GM23338 (cell line): ENCODE measurements at regions not wholly inside any gene's neighbourhood (a gene's known extent, or its start where the extent isn't known, plus 50 kb on each side); places are given as distances from the start of the nearest gene placed in this dataset. TPM values are rescaled to one million over a fixed set of nuclear protein-coding genes. Genes with fewer than 3 reads are reported as not detected.

Source experiments
- ATAC-seq: fragments of 200-7000 bp; cut with Tn5 transposase; 3 replicates; pipeline ENCODE4 v1.9.1; 2020
- DNase-seq: peaks from one replicate; pipeline ENCODE4 v3.0.0-alpha.2; 2015; ENCODE audit warnings: low spot score
- H2AFZ ChIP-seq: fragments of 200-600 bp; sonication (generic); 2 replicates; pipeline ENCODE4 v1.8.0; 2016; ENCODE audit warnings: antibody characterized with exemption, mild to moderate bottlenecking, moderate library complexity
- H3F3A ChIP-seq: fragments of 200-600 bp; sonication (generic); replicated peaks from 2 replicates; pipeline ENCODE4 v1.8.0; 2017; ENCODE audit warnings: antibody characterized with exemption, mixed run types, low read depth
- H3K27ac ChIP-seq: fragments of 200-600 bp; sonication (generic); 2 replicates; pipeline ENCODE4 v1.6.1; 2016; ENCODE audit warnings: low read depth
- H3K27me3 ChIP-seq: fragments of 200-600 bp; sonication (generic); 2 replicates; pipeline ENCODE4 v1.8.0; 2016; ENCODE audit warnings: mild to moderate bottlenecking, mixed run types, moderate library complexity; ENCODE audit not compliant: insufficient read depth
- H3K36me3 ChIP-seq: fragments of 200-600 bp; sonication (generic); 2 replicates; pipeline ENCODE4 v1.8.0; 2016; ENCODE audit warnings: mild to moderate bottlenecking; ENCODE audit not compliant: insufficient read depth
- H3K4me1 ChIP-seq: fragments of 200-600 bp; sonication (generic); 2 replicates; pipeline ENCODE4 v1.8.0; 2016; ENCODE audit warnings: mild to moderate bottlenecking, moderate library complexity; ENCODE audit not compliant: insufficient read depth
- H3K4me2 ChIP-seq: fragments of 200-600 bp; sonication (generic); 2 replicates; pipeline ENCODE4 v1.7.1; 2017; ENCODE audit warnings: mixed run types
- H3K4me3 ChIP-seq: fragments of 200-600 bp; sonication (generic); 2 replicates; pipeline ENCODE4 v1.6.1; 2016; ENCODE audit warnings: mixed run types
- H3K79me2 ChIP-seq: fragments of 200-600 bp; sonication (generic); replicated peaks from 2 replicates; pipeline ENCODE4 v1.8.0; 2017; ENCODE audit warnings: mild to moderate bottlenecking; ENCODE audit not compliant: insufficient read depth
- H3K9me2 ChIP-seq: fragments of 200-600 bp; sonication (generic); 2 replicates; pipeline ENCODE4 v1.8.0; 2017; ENCODE audit not compliant: insufficient read depth
- H4K20me1 ChIP-seq: fragments of 200-600 bp; sonication (generic); replicated peaks from 2 replicates; pipeline ENCODE4 v1.8.0; 2017; ENCODE audit warnings: mild to moderate bottlenecking; ENCODE audit not compliant: insufficient read depth
- H3K27ac Mint-ChIP-seq: 2 replicates; pipeline ENCODE4 v1.8.0; 2020; ENCODE audit warnings: inconsistent platforms, mild to moderate bottlenecking, moderate library complexity, mixed read lengths
- H3K27me3 Mint-ChIP-seq: 3 replicates; pipeline ENCODE4 v1.8.0; 2022; ENCODE audit warnings: low read depth, mild to moderate bottlenecking, moderate library complexity, mixed read lengths, inconsistent platforms; ENCODE audit not compliant: insufficient read depth, poor library complexity
- H3K36me3 Mint-ChIP-seq: 3 replicates; pipeline ENCODE4 v1.8.0; 2021; ENCODE audit warnings: low read depth, mild to moderate bottlenecking, inconsistent platforms, moderate library complexity, mixed read lengths
- H3K4me1 Mint-ChIP-seq: 3 replicates; pipeline ENCODE4 v1.8.0; 2020; ENCODE audit warnings: mild to moderate bottlenecking, inconsistent platforms, mixed read lengths
- H3K4me3 Mint-ChIP-seq: 3 replicates; pipeline ENCODE4 v1.8.0; 2021; ENCODE audit warnings: moderate library complexity, mild to moderate bottlenecking, inconsistent platforms, mixed read lengths
- H3K9me3 Mint-ChIP-seq: 3 replicates; pipeline ENCODE4 v1.8.0; 2020; ENCODE audit warnings: moderate library complexity, mild to moderate bottlenecking, inconsistent platforms, mixed read lengths
- NANOG ChIP-seq: IDR thresholded peaks from 2 replicates; pipeline ENCODE4 v1.6.1; 2016; ENCODE audit warnings: antibody characterized with exemption, borderline replicate concordance
- POLR2AphosphoS5 ChIP-seq: IDR thresholded peaks from 2 replicates; pipeline ENCODE4 v1.6.1; 2016; ENCODE audit warnings: antibody characterized with exemption, low read depth
- ZNF331 ChIP-seq: fragments of 250-450 bp; sonication (Bioruptor Pico); IDR thresholded peaks from 2 replicates; pipeline ENCODE4 v1.5.0; 2020; ENCODE audit warnings: low read depth, mild to moderate bottlenecking, moderate library complexity
- small RNA-seq: library from RNA; depleted of rRNA; stranded (forward); fragments of <200 nt; gene quantifications from one replicate; pipeline ENCODE3, GENCODE V24; 2014; ENCODE audit warnings: low replicate concordance
- TF ChIP-seq, protein P1 (sequence below): fragments of 250-450 bp; sonication (Bioruptor Pico); IDR thresholded peaks from 2 replicates; pipeline ENCODE4 v1.5.0; 2020; ENCODE audit warnings: mild to moderate bottlenecking, moderate library complexity

- Mint-ChIP-seq H3K4me3 (no peak overlapping the region), H3K27me3 (peaks cover 2% of the 10 kb centered on the region), H3K27ac (no peak overlapping the region), H3K36me3 (peaks cover 12% of the 10 kb centered on the region; the same call in 2 of the 3 replicates), H3K4me1 (no peaks in the 10 kb centered on the region), H3K9me3 (peaks cover 26% of the 10 kb centered on the region)
- H4K20me1 ChIP-seq: no peaks in the 10 kb centered on the region
- no peak overlapping the region for H3K27ac ChIP-seq
- H3K79me2 ChIP-seq: no peaks in the 10 kb centered on the region
- DNase-seq (no peak), ATAC-seq (no peak)
- H3K27me3 ChIP-seq: no peaks in the 10 kb centered on the region
- no peaks in the 10 kb centered on the region for H3K36me3 ChIP-seq
- no peaks in the 10 kb centered on the region for H3K4me1 ChIP-seq
- no peaks in the 10 kb centered on the region for H3F3A ChIP-seq
- H3K4me3 ChIP-seq: no peak overlapping the region
- H3K9me2 ChIP-seq: no peaks in the 10 kb centered on the region; the same call in 1 of the 2 replicates
- H2AFZ ChIP-seq: peak overlapping the region; percentile 53; the same call in 1 of the 2 replicates
- TF ChIP-seq ZNF331 (CRISPR knock-in tag) (no peak), NANOG (no peak), POLR2AphosphoS5 (no peak)
- TF ChIP-seq, protein P1, sequence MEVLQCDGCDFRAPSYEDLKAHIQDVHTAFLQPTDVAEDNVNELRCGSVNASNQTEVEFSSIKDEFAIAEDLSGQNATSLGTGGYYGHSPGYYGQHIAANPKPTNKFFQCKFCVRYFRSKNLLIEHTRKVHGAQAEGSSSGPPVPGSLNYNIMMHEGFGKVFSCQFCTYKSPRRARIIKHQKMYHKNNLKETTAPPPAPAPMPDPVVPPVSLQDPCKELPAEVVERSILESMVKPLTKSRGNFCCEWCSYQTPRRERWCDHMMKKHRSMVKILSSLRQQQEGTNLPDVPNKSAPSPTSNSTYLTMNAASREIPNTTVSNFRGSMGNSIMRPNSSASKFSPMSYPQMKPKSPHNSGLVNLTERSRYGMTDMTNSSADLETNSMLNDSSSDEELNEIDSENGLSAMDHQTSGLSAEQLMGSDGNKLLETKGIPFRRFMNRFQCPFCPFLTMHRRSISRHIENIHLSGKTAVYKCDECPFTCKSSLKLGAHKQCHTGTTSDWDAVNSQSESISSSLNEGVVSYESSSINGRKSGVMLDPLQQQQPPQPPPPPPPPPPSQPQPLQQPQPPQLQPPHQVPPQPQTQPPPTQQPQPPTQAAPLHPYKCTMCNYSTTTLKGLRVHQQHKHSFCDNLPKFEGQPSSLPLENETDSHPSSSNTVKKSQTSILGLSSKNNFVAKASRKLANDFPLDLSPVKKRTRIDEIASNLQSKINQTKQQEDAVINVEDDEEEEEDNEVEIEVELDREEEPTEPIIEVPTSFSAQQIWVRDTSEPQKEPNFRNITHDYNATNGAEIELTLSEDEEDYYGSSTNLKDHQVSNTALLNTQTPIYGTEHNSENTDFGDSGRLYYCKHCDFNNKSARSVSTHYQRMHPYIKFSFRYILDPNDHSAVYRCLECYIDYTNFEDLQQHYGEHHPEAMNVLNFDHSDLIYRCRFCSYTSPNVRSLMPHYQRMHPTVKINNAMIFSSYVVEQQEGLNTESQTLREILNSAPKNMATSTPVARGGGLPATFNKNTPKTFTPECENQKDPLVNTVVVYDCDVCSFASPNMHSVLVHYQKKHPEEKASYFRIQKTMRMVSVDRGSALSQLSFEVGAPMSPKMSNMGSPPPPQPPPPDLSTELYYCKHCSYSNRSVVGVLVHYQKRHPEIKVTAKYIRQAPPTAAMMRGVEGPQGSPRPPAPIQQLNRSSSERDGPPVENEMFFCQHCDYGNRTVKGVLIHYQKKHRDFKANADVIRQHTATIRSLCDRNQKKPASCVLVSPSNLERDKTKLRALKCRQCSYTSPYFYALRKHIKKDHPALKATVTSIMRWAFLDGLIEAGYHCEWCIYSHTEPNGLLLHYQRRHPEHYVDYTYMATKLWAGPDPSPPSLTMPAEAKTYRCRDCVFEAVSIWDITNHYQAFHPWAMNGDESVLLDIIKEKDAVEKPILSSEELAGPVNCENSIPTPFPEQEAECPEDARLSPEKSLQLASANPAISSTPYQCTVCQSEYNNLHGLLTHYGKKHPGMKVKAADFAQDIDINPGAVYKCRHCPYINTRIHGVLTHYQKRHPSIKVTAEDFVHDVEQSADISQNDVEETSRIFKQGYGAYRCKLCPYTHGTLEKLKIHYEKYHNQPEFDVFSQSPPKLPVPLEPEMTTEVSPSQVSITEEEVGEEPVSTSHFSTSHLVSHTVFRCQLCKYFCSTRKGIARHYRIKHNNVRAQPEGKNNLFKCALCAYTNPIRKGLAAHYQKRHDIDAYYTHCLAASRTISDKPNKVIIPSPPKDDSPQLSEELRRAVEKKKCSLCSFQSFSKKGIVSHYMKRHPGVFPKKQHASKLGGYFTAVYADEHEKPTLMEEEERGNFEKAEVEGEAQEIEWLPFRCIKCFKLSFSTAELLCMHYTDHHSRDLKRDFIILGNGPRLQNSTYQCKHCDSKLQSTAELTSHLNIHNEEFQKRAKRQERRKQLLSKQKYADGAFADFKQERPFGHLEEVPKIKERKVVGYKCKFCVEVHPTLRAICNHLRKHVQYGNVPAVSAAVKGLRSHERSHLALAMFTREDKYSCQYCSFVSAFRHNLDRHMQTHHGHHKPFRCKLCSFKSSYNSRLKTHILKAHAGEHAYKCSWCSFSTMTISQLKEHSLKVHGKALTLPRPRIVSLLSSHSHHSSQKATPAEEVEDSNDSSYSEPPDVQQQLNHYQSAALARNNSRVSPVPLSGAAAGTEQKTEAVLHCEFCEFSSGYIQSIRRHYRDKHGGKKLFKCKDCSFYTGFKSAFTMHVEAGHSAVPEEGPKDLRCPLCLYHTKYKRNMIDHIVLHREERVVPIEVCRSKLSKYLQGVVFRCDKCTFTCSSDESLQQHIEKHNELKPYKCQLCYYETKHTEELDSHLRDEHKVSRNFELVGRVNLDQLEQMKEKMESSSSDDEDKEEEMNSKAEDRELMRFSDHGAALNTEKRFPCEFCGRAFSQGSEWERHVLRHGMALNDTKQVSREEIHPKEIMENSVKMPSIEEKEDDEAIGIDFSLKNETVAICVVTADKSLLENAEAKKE: no peak
- no peak overlapping the region for H3K4me2 ChIP-seq
Observed at GRCh38 chr14:30822080-30822571, 52.2 kb upstream of the COCH start.

Small RNA genes lying in the stretch of these regions (small RNA-seq; reads per million reads assigned to genes)
- gene AL049830.2: not detected
